Brain microvascular endothelial cell (primary cell): ENCODE measurements at regions not wholly inside any gene's neighbourhood (a gene's known extent, or its start where the extent isn't known, plus 50 kb on each side); places are given as distances from the start of the nearest gene placed in this dataset.
"Not testable (repeated sequence)": the region's sequence is repeated elsewhere in the genome, so short reads cannot be mapped to it uniquely, and the experiment has no call there.

Experiments used
- DNase-seq: peaks from one replicate; pipeline ENCODE4 v3.0.0-alpha.2; 2020
- H3K27ac ChIP-seq: fragments of 250-450 bp; sonication (Bioruptor Pico); 2 replicates; pipeline ENCODE4 v1.5.1; 2020; ENCODE audit warnings: mild to moderate bottlenecking, moderate library complexity
- H3K27me3 ChIP-seq: fragments of 250-450 bp; sonication (Bioruptor Pico); replicated peaks from 2 replicates; pipeline ENCODE4 v1.5.1; 2020; ENCODE audit warnings: mild to moderate bottlenecking
- H3K36me3 ChIP-seq: fragments of 250-450 bp; sonication (Bioruptor Pico); replicated peaks from 2 replicates; pipeline ENCODE4 v1.5.1; 2020; ENCODE audit warnings: mild to moderate bottlenecking
- H3K4me3 ChIP-seq: 2 replicates; pipeline ENCODE4 v1.5.1; 2011; ENCODE audit warnings: low read depth, mild to moderate bottlenecking, control low read depth, low read length, moderate library complexity
- CTCF ChIP-seq: IDR thresholded peaks from 2 replicates; pipeline ENCODE4 v1.5.1; 2011; ENCODE audit warnings: low read depth, mild to moderate bottlenecking, moderate library complexity, low read length, control low read depth, inconsistent platforms; ENCODE audit errors: missing control alignments
- in situ Hi-C: cut with HindIII; loops from 2 replicates; pipeline ENCODE4 v1.10.0; 2017; ENCODE audit warnings: low sequenced_read_pairs, low pct_ligation_motif_present

- H3K4me3 ChIP-seq = no peak overlapping the region
- no peak overlapping the region for H3K27ac ChIP-seq
- in situ Hi-C loops = no loop called here
- TF ChIP-seq CTCF = no peak
- no peaks in the 10 kb centered on the region for H3K36me3 ChIP-seq
- H3K27me3 ChIP-seq = no peaks in the 10 kb centered on the region
- DNase-seq = no peak
Measured at GRCh38 chr6:10081075-10081474, 333.8 kb downstream of the TFAP2A start.

GRCh38 chr6:10080561-10080960 is 334.3 kb downstream of the TFAP2A start:
- H3K27me3 ChIP-seq = no peaks in the 10 kb centered on the region
- no peak overlapping the region for H3K27ac ChIP-seq
- H3K4me3 ChIP-seq = no peak overlapping the region
- in situ Hi-C loops = no loop called here
- TF ChIP-seq CTCF = no peak
- DNase-seq = no peak
- H3K36me3 ChIP-seq = no peaks in the 10 kb centered on the region

GRCh38 chr6:10078581-10078980 is 336.3 kb downstream of the TFAP2A start:
- H3K4me3 ChIP-seq = no peak overlapping the region
- TF ChIP-seq CTCF = no peak
- in situ Hi-C loops = no loop called here
- H3K27ac ChIP-seq = no peak overlapping the region
- H3K36me3 ChIP-seq = no peaks in the 10 kb centered on the region
- H3K27me3 ChIP-seq = no peaks in the 10 kb centered on the region
- no peak for DNase-seq

- H3K27me3 ChIP-seq, H3K4me3 ChIP-seq, H3K27ac ChIP-seq, H3K36me3 ChIP-seq, in situ Hi-C loops, DNase-seq: not testable (repeated sequence)
Measured at GRCh38 chr6:10074726-10075125, 340.1 kb downstream of the TFAP2A start.

- no peak overlapping the region for H3K27ac ChIP-seq
- TF ChIP-seq CTCF = no peak
- in situ Hi-C loops = no loop called here
Measured at GRCh38 chr6:10073341-10073740, 341.5 kb downstream of the TFAP2A start.

GRCh38 chr6:10071631-10072220 is 343.1 kb downstream of the TFAP2A start:
- Histone ChIP-seq H3K27me3 (no peaks in the 10 kb centered on the region), H3K27ac (no peak overlapping the region), H3K36me3 (no peaks in the 10 kb centered on the region), H3K4me3 (no peak overlapping the region)
- in situ Hi-C loops = no loop called here
- DNase-seq = no peak
- no peak for TF ChIP-seq CTCF

More at GRCh38 chr6:10073341-10073740, 341.5 kb downstream of the TFAP2A start:
- DNase-seq = no peak
- Histone ChIP-seq H3K4me3 (no peak overlapping the region), H3K27me3 (no peaks in the 10 kb centered on the region), H3K36me3 (no peaks in the 10 kb centered on the region)
